Gastroesophageal sphincter (tissue), 4 donors: ENCODE measurements at regions not wholly inside any gene's neighbourhood (a gene's known extent, or its start where the extent isn't known, plus 50 kb on each side); places are given as distances from the start of the nearest gene placed in this dataset.

Experiments
- ATAC-seq: fragments of 150-250 bp; one replicate; pipeline ENCODE4 v1.9.1; 2016; ENCODE audit warnings: mild to moderate bottlenecking, moderate library complexity
- H3K27ac ChIP-seq, 4 donors: fragments of 200-600 bp; sonication (generic) in 3 of 4; 1 replicate in 3 of 4; 2 replicates in 1 of 4; pipeline ENCODE4 v1.5.1; 2016 to 2019
- H3K27me3 ChIP-seq: fragments of 200-600 bp; sonication (generic); one replicate; pipeline ENCODE4 v1.5.1; 2019
- H3K36me3 ChIP-seq, 2 donors: fragments of 200-600 bp; sonication (generic); one replicate each; pipeline ENCODE4 v1.5.1; 2019; ENCODE audit warnings: control low read depth in 1 of 2
- H3K4me1 ChIP-seq, 3 donors: fragments of 200-600 bp; sonication (generic); 1 replicate in 2 of 3; 2 replicates in 1 of 3; pipeline ENCODE4 v1.5.1; 2016 to 2019; ENCODE audit warnings: control low read depth in 2 of 3
- H3K4me3 ChIP-seq, 2 donors: fragments of 200-600 bp; sonication (generic); one replicate each; pipeline ENCODE4 v1.5.1; 2019; ENCODE audit warnings: mild to moderate bottlenecking in 1 of 2, moderate library complexity in 1 of 2
- H3K9me3 ChIP-seq, 3 donors: fragments of 200-600 bp; sonication (generic); one replicate each; pipeline ENCODE4 v1.5.1; 2017 to 2019; ENCODE audit warnings: control low read depth in 2 of 3
- CTCF ChIP-seq, 4 experiments: fragments of 200-600 bp in 2 of 4; fragments of 450-650 bp in 2 of 4; sonication (generic) in 1 of 4; IDR thresholded peaks; one replicate each; pipeline ENCODE4 v1.5.1; 2017 to 2019; ENCODE audit warnings: antibody characterized with exemption in 4 of 4, mild to moderate bottlenecking in 2 of 4, moderate library complexity in 2 of 4
- EP300 ChIP-seq: sonication (generic); formaldehyde crosslinking; IDR thresholded peaks from one replicate; pipeline ENCODE4 v1.6.1; 2017; ENCODE audit warnings: antibody characterized with exemption, mild to moderate bottlenecking
- POLR2A ChIP-seq, 2 donors: fragments of 450-650 bp; IDR thresholded peaks; one replicate each; pipeline ENCODE4 v1.6.1; 2017; ENCODE audit warnings: antibody characterized with exemption in 2 of 2, mild to moderate bottlenecking in 2 of 2, moderate library complexity in 1 of 2
- POLR2AphosphoS5 ChIP-seq: sonication (generic); formaldehyde crosslinking; IDR thresholded peaks from one replicate; pipeline ENCODE4 v1.6.1; 2017; ENCODE audit warnings: antibody characterized with exemption
- WGBS, 2 donors: methylation state at CpG; one replicate each; pipeline ENCODE4 v1.1.5; 2018; ENCODE audit warnings: low coverage in 1 of 2; 5-methylcytosine and 5-hydroxymethylcytosine counted together

DNA sequence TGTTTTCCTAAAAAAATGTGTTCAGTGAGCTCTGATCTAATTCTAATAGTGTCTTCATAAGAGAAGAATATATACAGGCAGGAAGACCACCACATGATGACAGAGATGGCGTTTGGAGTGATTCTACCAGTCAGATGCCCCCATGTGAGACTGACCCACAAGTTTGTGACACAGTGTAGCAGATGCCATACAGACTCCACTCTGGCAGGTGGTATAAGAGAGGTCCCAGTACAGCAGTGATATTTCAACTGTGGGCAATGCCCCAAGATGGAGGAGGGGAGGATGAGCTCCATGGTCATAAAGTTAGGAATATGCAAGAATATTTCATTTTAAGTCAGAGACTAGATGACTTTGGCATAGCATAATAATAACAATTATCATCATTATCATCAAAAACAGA lies 1022.6 kb downstream of the KCNMA1 start:
- ATAC-seq = no peak
- Histone ChIP-seq H3K36me3 (no peaks in the 10 kb centered on the region), H3K4me3 (no peak overlapping the region), H3K9me3 (peaks cover 0 to 2% (median 0%) of the 10 kb centered on the region in 3 donors), H3K4me1 (no peaks in the 10 kb centered on the region), H3K27me3 (no peaks in the 10 kb centered on the region), H3K27ac (no peak overlapping the region)
- WGBS, 2 donors = 90 to 100% methylated on average over 1 of the region's 1 CpG
- TF ChIP-seq EP300 (no peak), POLR2AphosphoS5 (no peak), CTCF (IDR thresholded peaks at IDR 0.05) (no peak), POLR2A (IDR thresholded peaks at IDR 0.05) (no peak)
